SJCRH30 (cell line): ENCODE measurements at regions not wholly inside any gene's neighbourhood (a gene's known extent, or its start where the extent isn't known, plus 50 kb on each side); places are given as distances from the start of the nearest gene placed in this dataset.

Experiments
- DNase-seq, 2 experiments: peaks; one replicate each; pipeline ENCODE4 v3.0.0-alpha.2; 2015 to 2020
- H3K27ac ChIP-seq: fragments of 250-450 bp; sonication (Bioruptor Pico); 2 replicates; pipeline ENCODE4 v1.5.1; 2020; ENCODE audit warnings: mild to moderate bottlenecking, moderate library complexity
- H3K27me3 ChIP-seq: fragments of 250-450 bp; sonication (Bioruptor Pico); 2 replicates; pipeline ENCODE4 v1.5.1; 2020; ENCODE audit warnings: mild to moderate bottlenecking, moderate library complexity
- H3K36me3 ChIP-seq: fragments of 250-450 bp; sonication (Bioruptor Pico); 2 replicates; pipeline ENCODE4 v1.5.1; 2020; ENCODE audit warnings: mild to moderate bottlenecking, moderate library complexity
- H3K4me1 ChIP-seq: fragments of 250-450 bp; sonication (Bioruptor Pico); 2 replicates; pipeline ENCODE4 v1.5.1; 2020; ENCODE audit warnings: mild to moderate bottlenecking, moderate library complexity
- H3K4me3 ChIP-seq: fragments of 250-450 bp; sonication (Bioruptor Pico); 2 replicates; pipeline ENCODE4 v1.5.1; 2020; ENCODE audit warnings: mild to moderate bottlenecking, moderate library complexity
- H3K9me3 ChIP-seq: fragments of 250-450 bp; sonication (Bioruptor Pico); replicated peaks from 2 replicates; pipeline ENCODE4 v1.5.1; 2020; ENCODE audit warnings: mild to moderate bottlenecking, moderate library complexity

DNA sequence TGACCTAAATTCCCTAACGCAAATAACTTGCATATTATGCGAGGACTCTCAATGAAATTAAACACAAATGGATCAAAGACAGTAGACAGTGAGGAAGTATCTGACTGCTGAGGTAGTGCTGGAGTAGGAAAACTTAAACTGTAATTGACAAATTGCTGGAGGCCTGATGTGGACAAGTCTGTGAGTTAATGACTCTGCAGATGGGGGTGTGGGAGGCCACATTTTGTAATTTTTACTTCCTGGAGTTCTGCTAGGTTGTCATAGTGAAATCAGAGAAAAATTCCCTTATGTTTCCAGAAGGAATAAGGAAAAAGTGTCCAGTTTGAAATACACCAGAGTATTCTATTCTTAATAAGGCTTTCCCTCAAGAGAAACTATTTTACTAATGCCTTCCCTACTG lies 333.0 kb upstream of the CNTNAP5 start:
- H3K4me1 ChIP-seq: no peaks in the 10 kb centered on the region
- H3K36me3 ChIP-seq: no peaks in the 10 kb centered on the region
- H3K4me3 ChIP-seq: no peak overlapping the region
- no peaks in the 10 kb centered on the region for H3K27me3 ChIP-seq
- H3K27ac ChIP-seq: no peak overlapping the region
- H3K9me3 ChIP-seq: no peaks in the 10 kb centered on the region
- DNase-seq: no peak

DNA sequence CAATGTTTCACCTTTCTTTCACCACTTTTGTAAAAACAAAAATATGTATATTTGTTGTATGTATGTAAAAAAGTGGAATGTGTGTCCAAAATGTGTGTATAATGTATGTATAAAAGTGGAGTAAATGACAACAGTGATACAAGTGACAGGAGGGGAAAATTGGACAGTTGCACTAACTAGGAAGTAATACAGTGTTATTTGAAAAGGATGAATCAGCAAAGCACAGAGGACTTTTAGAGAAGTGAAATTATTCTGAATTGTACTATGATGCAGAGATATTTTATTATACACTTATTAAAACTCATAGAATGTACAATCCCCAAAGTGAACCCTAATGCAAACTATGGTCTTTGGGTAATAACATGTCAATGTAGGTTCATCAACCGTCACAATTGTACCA lies 331.3 kb upstream of the CNTNAP5 start:
- Histone ChIP-seq H3K36me3 (no peaks in the 10 kb centered on the region), H3K4me1 (no peaks in the 10 kb centered on the region), H3K9me3 (no peaks in the 10 kb centered on the region), H3K27me3 (no peaks in the 10 kb centered on the region), H3K27ac (no peak overlapping the region), H3K4me3 (no peak overlapping the region)
- DNase-seq: no peak

DNA sequence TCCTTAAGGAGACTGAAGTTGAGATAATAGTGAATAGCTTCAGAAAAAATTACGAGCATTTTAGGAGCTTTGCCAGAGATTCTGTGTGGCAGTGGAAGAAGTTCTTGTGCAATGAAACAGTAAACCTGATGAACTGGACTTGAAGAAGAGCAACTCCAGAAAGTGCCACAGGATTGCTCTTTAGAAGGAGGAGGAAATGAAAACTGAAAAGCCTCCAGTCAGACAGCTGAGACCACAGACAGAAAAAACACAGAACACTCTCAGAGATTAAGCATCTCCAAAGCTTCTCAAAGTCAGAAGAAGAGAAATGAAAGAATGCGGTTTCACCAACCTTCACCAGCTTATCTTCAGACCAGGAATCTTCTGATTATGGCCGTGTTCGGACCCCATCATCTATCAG lies 329.7 kb upstream of the CNTNAP5 start:
- H3K4me3 ChIP-seq: no peak overlapping the region
- no peaks in the 10 kb centered on the region for H3K4me1 ChIP-seq
- no peaks in the 10 kb centered on the region for H3K27me3 ChIP-seq
- no peak overlapping the region for H3K27ac ChIP-seq
- no peak for DNase-seq
- H3K36me3 ChIP-seq: no peaks in the 10 kb centered on the region
- H3K9me3 ChIP-seq: no peaks in the 10 kb centered on the region

- Histone ChIP-seq H3K9me3 (no peaks in the 10 kb centered on the region), H3K4me3 (no peak overlapping the region), H3K27ac (no peak overlapping the region), H3K27me3 (no peaks in the 10 kb centered on the region), H3K4me1 (no peaks in the 10 kb centered on the region), H3K36me3 (no peaks in the 10 kb centered on the region)
- no peak for DNase-seq
These were observed 329.1 kb upstream of the CNTNAP5 start for GRCh38 chr2:123696021-123696420.

- no peaks in the 10 kb centered on the region for H3K36me3 ChIP-seq
- H3K27me3 ChIP-seq: no peaks in the 10 kb centered on the region
- no peaks in the 10 kb centered on the region for H3K9me3 ChIP-seq
- no peak for DNase-seq
- no peaks in the 10 kb centered on the region for H3K4me1 ChIP-seq
- no peak overlapping the region for H3K27ac ChIP-seq
- no peak overlapping the region for H3K4me3 ChIP-seq
These were observed 328.2 kb upstream of the CNTNAP5 start for GRCh38 chr2:123696799-123697410.

DNA sequence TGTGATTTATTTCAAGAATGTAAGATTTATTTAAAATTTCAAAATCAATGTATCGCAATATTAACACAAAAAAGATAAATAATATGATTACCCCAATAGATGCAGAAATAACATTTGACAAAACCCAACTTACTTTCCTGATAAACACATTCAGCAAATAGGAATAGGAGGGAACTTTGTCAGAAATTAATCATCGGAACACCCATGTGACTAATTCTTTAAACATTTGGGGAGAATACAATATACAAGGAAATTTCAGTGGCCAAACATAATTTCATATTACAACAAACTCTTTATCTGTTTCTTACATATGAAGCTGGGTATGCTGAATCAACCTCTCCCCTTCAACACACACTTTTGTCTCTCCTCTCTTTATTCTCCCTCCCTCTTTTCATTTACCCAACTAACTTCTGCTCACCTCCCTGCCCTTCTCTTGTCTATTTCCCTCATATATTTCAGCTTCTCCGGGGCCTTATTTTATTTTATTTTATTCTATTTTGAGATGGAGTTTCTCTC lies 309.6 kb upstream of the CNTNAP5 start:
- Histone ChIP-seq H3K9me3 (no peaks in the 10 kb centered on the region), H3K27me3 (no peaks in the 10 kb centered on the region), H3K36me3 (no peaks in the 10 kb centered on the region), H3K27ac (no peak overlapping the region), H3K4me1 (no peaks in the 10 kb centered on the region), H3K4me3 (no peak overlapping the region)
- DNase-seq: no peak

DNA sequence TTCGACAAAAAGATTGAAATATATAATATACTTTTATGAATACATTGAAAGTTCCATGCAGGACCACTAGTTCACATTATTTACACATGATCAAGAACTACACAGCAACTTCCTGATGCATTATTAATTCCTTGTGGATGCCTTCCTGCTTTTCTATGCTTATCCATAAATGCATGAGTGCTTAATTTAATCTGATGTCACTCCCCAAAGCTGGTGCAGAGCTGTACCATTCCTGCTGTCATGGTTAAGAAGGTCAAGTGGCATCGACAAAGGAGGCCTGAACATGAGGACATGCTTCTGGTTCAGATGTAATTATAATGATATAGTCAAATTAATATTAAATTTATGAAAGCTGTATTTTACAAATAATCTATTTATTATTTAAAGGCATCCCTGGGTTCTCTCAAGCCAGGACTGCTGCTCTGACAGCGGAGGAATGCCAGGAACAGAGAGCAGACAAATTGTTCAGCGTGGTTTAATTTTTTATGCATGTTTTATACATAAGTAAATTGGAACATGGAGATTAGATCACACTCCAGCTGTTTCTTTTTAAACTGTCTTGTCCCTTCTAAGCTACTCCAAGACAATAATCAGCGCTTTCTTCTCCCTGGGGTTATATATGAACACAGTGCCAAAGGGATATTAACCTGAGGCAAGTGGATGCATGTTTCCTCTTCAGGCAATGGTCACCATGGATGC lies 307.3 kb upstream of the CNTNAP5 start:
- Histone ChIP-seq H3K4me1 (no peaks in the 10 kb centered on the region), H3K36me3 (no peaks in the 10 kb centered on the region), H3K4me3 (no peak overlapping the region), H3K27ac (no peak overlapping the region), H3K9me3 (no peaks in the 10 kb centered on the region), H3K27me3 (no peaks in the 10 kb centered on the region)
- no peak for DNase-seq

- Histone ChIP-seq H3K36me3 (no peaks in the 10 kb centered on the region), H3K4me3 (no peak overlapping the region), H3K27ac (no peak overlapping the region), H3K4me1 (no peaks in the 10 kb centered on the region), H3K9me3 (no peaks in the 10 kb centered on the region), H3K27me3 (no peaks in the 10 kb centered on the region)
- peak in 1 of 2 experiments; percentile 1 for DNase-seq
These were observed 304.3 kb upstream of the CNTNAP5 start for GRCh38 chr2:123720760-123721159.

DNA sequence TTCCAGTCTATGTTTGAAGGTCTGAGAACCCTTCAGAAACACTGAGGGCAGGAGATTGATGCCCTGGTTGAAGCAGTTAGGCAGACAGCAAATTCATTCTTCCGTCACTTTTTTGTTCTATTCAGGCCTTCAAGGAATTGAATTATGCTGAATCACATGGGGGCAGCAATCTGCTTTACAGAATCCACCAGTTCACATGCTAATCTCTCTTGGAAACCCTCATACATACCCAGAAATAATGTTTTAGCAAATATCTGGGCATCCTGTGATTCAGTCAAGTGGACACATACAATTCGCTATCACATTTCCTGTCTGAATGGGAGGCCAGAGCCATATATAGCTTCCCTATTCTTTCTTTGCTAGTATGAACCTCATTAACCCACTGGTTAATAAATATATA lies 301.4 kb upstream of the CNTNAP5 start:
- DNase-seq: no peak
- Histone ChIP-seq H3K27ac (no peak overlapping the region), H3K4me3 (no peak overlapping the region), H3K27me3 (no peaks in the 10 kb centered on the region), H3K4me1 (no peaks in the 10 kb centered on the region), H3K9me3 (no peaks in the 10 kb centered on the region), H3K36me3 (no peaks in the 10 kb centered on the region)

GRCh38 chr2:123732563-123732962 lies 292.5 kb upstream of the CNTNAP5 start:
- Histone ChIP-seq H3K4me1 (no peaks in the 10 kb centered on the region), H3K9me3 (no peaks in the 10 kb centered on the region), H3K4me3 (no peak overlapping the region), H3K36me3 (no peaks in the 10 kb centered on the region), H3K27me3 (no peaks in the 10 kb centered on the region), H3K27ac (no peak overlapping the region)
- no peak for DNase-seq

DNA sequence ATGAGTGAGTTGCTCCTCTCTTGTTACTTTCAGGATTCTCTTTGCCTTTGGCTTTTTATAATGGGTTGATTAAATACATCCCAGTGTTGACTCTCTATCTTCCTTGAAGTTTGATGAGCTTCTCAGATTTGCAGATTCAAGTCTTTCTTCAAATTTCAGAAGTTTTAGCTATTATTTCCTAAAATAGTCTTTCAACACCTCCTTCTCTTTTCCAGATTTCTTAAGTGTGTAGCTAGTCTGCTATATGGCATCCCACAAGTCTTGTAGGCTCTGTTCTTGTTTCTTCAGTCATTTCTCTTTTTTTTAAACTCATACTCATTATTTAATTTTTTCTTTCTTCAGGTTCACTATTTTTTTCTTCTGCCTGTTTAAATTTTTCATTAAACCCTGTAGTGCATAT lies 287.7 kb upstream of the CNTNAP5 start:
- Histone ChIP-seq H3K4me3 (no peak overlapping the region), H3K27me3 (no peaks in the 10 kb centered on the region), H3K4me1 (no peaks in the 10 kb centered on the region), H3K9me3 (no peaks in the 10 kb centered on the region), H3K27ac (no peak overlapping the region), H3K36me3 (no peaks in the 10 kb centered on the region)
- no peak for DNase-seq

DNA sequence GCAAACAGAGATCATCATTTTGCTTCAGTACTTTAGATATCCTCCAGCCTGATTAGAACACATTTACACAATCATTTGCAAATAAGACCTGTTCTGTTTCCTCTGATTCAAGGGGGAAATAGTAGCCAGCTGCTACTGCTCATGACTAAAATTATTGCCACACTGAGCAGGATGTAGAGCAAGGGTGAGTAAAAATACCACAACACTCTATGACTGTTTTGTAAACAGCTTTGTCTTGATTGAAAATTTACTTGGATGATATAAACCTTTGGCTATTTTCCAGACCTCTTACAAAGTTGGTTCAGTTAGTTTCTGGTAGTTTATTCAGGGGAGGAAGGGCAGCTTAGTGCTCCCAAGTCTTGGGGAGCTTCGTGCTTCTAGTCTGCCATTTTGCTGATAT lies 286.4 kb upstream of the CNTNAP5 start:
- no peaks in the 10 kb centered on the region for H3K27me3 ChIP-seq
- DNase-seq: no peak
- H3K4me1 ChIP-seq: no peaks in the 10 kb centered on the region
- no peak overlapping the region for H3K4me3 ChIP-seq
- no peak overlapping the region for H3K27ac ChIP-seq
- no peaks in the 10 kb centered on the region for H3K9me3 ChIP-seq
- no peaks in the 10 kb centered on the region for H3K36me3 ChIP-seq

DNA sequence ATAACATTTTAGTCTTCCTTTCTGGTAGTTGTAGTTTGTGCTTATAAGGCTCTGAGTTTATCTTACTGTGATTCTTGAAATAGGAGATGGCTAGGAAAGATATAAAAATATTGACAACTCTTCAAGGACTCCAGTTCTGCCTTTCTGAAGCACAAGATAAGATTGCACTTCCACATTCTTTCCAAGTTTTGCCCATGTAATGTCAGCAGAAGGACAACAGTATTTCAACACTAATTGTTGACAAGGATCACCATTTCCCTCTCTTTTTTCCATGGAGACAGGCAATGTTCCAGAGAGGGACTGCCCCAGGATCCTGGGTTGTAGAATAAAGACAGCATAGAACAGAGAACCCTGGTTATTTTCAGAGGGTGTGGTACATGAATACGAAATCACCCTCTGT lies 279.1 kb upstream of the CNTNAP5 start:
- Histone ChIP-seq H3K9me3 (no peaks in the 10 kb centered on the region), H3K4me1 (no peaks in the 10 kb centered on the region), H3K27ac (no peak overlapping the region), H3K36me3 (no peaks in the 10 kb centered on the region), H3K4me3 (no peak overlapping the region), H3K27me3 (no peaks in the 10 kb centered on the region)
- DNase-seq: no peak

DNA sequence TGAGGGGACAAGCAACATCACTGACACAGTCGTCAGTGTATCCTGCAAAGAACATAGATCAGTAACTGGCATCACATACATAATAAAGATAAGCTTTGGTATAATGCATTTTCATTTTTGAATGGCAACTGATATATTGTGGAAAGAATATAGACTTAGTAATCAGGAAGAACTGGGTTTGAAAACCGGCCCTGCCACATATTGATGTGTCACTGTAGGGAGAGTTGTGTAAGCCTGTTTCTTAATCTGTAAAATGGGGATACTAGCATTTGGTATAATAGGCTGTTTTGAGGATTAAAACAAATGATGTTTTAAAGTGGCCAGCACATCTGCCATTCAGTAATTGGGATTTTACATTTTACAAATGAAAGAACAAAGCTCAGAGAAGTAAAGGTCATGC lies 277.8 kb upstream of the CNTNAP5 start:
- no peak overlapping the region for H3K27ac ChIP-seq
- no peaks in the 10 kb centered on the region for H3K4me1 ChIP-seq
- no peak overlapping the region for H3K4me3 ChIP-seq
- H3K36me3 ChIP-seq: no peaks in the 10 kb centered on the region
- H3K9me3 ChIP-seq: no peaks in the 10 kb centered on the region
- DNase-seq: no peak
- no peaks in the 10 kb centered on the region for H3K27me3 ChIP-seq

DNA sequence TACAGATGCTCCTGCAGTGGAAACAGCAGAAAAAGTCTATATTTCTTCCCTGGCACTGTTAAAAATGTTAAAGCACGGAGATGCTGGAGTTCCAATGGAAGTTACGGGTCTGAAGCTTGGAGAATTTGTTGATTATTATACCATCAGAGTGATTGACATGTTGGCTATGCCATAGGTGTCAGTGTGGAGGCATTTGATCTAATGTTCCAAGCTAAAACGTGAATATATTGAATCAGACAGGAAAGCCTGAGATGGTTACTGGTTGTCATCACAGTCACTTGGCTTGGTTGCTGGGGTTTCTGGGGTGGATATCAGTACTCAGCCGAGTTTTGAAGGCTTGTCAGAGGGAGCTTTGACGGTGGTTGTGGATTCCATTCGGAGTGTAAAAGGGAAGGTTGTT lies 262.9 kb upstream of the CNTNAP5 start:
- no peak overlapping the region for H3K27ac ChIP-seq
- H3K4me1 ChIP-seq: no peaks in the 10 kb centered on the region
- no peak overlapping the region for H3K4me3 ChIP-seq
- H3K27me3 ChIP-seq: no peaks in the 10 kb centered on the region
- H3K9me3 ChIP-seq: no peaks in the 10 kb centered on the region
- no peaks in the 10 kb centered on the region for H3K36me3 ChIP-seq
- no peak for DNase-seq

DNA sequence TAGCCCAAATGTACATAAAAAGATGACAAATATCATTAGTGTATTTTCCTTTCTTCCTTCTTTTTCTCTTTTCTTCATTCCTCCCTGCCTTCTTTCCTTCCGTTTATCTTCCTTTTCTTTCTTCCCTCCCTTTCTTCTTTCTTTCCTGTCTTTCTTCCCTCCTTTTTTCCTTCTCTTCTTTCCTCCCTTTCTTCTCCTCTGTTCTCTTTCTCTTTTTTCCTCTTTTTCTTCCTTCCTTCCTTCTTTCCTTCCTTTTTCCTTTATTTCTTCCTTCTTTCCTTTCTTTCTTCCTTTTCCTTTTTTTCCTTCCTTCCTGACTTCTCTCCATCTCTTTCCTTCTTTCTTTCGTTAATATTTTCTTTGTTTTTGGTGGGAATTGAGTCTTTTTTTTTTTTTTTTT lies 256.9 kb upstream of the CNTNAP5 start:
- Histone ChIP-seq H3K9me3 (no peaks in the 10 kb centered on the region), H3K27ac (no peak overlapping the region), H3K4me3 (no peak overlapping the region), H3K4me1 (no peaks in the 10 kb centered on the region), H3K27me3 (no peaks in the 10 kb centered on the region), H3K36me3 (no peaks in the 10 kb centered on the region)
- DNase-seq: no peak
